Bone marrow (tissue), 2 donors: ENCODE measurements at regions not wholly inside any gene's neighbourhood (a gene's known extent, or its start where the extent isn't known, plus 50 kb on each side); places are given as distances from the start of the nearest gene placed in this dataset.
"Not testable (repeated sequence)": the region's sequence is repeated elsewhere in the genome, so short reads cannot be mapped to it uniquely, and the experiment has no call there.

Experiments
- DNase-seq, 2 donors: peaks; one replicate each; lab custom pipeline; 2025; lab: John Stamatoyannopoulos, UW

DNA sequence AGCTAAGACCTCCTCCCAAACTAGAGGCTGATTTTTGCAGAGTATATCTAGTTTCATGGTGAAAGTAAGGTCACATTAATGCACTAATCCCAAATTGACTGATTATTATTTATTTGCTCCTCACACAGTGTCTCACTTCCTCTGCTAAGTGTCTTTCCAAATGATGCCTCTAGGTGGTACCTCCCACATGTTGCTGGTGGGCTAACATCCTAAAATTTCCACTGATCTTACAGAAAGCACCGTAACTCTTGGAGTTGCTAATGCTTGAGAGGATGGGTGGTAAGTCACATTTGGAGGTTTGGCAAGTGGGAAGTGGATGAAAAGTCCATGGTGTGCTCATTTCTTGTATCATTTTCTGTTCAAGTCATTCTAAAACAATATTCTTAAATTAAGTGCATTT lies 428.7 kb upstream of the GYPC start:
- no peak for DNase-seq

GRCh38 chr2:126228531-126228930 lies 427.4 kb upstream of the GYPC start:
- DNase-seq, result no peak

DNA sequence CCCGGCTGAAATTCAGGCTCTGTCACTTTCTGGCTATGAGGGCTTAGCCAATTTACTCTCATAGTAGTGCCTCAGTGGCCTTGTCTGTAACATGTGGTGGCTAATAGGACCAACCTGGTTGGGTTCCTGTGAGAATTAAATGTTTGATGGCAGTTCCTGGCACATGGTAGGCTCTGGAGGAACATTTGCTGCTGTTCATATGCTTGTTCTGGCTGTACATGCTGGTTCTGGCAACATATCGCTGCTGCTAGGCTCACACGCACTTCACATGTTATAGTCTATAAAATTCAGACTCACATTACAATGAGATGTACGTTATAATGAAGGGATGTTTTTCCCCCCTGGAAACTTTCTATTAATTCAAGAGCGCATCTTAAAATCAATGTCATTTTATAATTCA lies 417.7 kb upstream of the GYPC start:
- DNase-seq, result no peak

DNA sequence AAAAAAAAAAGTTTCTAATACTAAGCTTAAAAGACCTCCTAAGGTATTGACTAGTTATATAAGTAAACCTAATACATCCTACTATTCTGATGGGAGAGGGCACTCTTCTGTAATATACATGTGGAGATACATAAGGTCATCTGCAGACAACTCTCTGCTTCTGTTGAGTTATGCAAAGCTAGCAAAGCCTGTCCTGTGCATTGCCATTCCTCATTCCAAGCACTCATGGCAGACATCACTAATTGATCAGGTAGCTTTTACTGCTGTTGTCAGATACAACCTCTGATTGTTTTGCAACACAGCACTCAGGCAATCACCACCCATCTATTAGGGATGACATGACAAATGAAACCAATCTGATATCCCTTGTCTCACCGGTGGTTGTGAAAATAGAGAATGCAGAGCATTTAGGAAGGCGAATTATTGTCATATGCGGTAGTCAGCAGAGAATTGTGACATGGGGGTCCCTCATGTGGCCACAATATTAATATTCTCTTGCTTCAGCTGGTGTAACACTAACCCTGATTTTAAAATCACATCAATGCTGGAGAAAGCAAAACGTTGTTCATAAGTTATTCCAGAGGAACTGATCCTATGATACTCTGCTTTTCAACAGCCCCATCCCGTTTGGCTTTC lies 416.5 kb upstream of the GYPC start:
- DNase-seq, result no peak

GRCh38 chr2:126241001-126241400 lies 415.0 kb upstream of the GYPC start:
- DNase-seq, result no peak

GRCh38 chr2:126241411-126241810 lies 414.5 kb upstream of the GYPC start:
- DNase-seq, result no peak

DNA sequence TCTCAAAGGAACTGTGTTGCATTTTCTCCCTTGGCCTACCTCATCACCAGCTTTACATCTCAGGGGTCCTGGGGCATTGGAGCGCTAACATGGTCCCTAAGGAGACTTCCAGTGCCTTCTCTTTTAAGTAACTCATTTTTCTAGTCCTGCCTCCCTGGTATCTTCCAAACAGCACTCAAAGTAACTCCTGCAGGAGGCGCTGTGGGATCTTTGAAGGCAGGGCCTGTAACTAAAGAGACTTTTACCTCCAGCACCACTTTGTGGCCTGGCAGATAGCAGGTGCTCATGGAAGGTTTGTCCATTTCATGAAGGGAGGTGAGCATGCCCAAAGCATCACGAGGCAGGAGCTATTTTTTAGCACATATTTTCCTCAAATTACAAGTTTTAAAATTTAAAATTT lies 411.0 kb upstream of the GYPC start:
- DNase-seq, result no peak

DNA sequence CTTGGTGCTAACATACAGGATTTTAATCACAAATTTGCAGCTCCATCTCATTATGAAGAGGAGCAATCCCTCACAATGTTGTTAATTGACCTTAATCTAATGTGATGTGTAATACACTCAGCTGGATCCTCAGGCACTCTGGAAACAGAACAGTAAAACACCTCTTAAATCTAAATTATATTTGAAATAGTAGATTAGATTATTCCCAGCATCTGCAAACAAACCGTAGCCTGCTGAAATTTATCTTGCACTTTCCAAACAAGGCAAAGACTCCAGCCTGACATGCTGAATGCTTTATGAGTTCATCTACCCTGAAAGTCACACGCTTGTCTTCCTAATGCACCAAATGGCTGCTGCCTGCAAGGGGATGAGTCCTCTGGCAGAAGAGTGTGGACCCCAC lies 402.3 kb upstream of the GYPC start:
- no peak for DNase-seq

GRCh38 chr2:126264625-126265024 lies 391.3 kb upstream of the GYPC start:
- no peak for DNase-seq

DNA sequence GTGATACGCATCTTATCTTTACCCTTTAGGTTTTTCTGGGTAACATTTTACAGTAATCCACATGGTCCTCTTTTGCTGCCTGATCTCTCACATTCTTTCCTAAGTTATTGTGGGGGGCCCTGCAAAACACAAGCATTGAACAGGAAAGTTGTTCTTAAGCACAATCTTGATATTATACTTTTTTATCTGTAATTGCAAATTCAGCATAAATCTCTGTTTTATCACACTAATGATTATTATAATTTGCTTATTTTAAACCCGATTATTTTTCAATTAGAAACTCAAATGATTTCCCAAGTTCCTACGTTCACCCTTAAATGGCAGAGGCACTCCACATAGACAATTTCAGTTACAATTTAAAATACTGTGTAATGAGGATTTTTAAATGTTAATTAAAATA lies 386.0 kb upstream of the GYPC start:
- no peak for DNase-seq

DNA sequence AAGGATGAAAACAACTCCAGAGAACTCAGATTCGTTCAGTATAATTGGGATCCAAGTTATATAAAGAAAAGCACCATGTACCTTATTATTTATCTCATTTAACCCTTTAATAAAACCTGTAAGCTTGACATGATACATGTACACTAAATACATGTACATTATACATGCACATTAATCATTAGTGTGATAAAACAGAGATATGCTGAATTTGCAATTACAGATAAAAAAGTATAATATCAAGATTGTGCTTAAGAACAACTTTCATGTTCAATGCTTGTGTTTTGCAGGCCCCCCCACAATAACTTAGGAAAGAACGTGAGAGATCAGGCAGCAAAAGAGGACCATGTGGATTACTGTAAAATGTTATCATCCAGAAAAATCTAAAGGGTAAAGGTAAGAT lies 385.4 kb upstream of the GYPC start:
- no peak for DNase-seq

- DNase-seq, result no peak
These were observed 383.6 kb upstream of the GYPC start for GRCh38 chr2:126272401-126272800.

GRCh38 chr2:126275098-126275497 lies 380.9 kb upstream of the GYPC start:
- DNase-seq, result no peak

- DNase-seq, result not testable (repeated sequence)
These were observed 379.7 kb upstream of the GYPC start for GRCh38 chr2:126276268-126276667.

- DNase-seq, result no peak
These were observed 367.6 kb upstream of the GYPC start for GRCh38 chr2:126288362-126288761.

GRCh38 chr2:126293962-126294361 lies 362.0 kb upstream of the GYPC start:
- not testable (repeated sequence) for DNase-seq

- no peak for DNase-seq
These were observed 356.4 kb upstream of the GYPC start for GRCh38 chr2:126299469-126299976.

DNA sequence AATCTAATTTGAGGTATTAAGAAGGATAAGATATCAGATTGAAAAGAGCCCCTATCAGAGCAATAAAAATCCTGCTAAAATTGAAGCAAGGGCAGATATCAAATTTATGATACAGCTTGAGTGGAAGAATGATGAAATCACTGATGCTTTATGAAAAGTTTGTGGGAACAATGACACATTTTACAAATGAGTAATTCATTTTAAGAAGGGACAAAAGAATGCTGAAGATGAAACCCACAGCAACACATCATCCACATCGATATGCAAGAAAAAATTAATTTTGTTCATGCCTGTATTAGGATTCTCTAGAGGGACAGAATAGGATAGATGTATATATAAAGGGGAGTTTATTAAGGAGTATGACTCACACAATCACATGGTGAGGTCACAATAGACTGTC lies 355.6 kb upstream of the GYPC start:
- DNase-seq, result no peak

- DNase-seq, result no peak
These were observed 353.9 kb upstream of the GYPC start for GRCh38 chr2:126302043-126302442.

- DNase-seq, result no peak
These were observed 352.8 kb upstream of the GYPC start for GRCh38 chr2:126303113-126303512.

GRCh38 chr2:126304154-126304553 lies 351.8 kb upstream of the GYPC start:
- DNase-seq, result no peak

DNA sequence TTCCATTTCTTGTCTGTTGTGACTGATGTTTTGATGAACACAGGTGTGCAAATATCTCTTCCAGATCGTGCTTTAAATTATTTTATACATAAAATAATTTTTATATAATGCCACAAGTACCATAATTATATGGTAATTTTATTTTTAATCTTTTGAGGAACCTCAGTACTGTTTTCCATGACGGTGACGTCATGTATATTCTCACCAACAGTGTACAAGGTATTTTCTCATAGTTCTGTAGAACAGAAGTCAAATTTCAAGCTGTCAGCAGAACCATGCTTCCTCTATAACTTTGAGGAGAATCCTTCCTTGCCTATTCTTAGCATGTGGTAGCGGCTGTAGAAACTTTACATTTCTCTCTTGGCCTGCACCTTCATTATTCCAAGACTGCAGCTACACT lies 349.4 kb upstream of the GYPC start:
- DNase-seq, result no peak

DNA sequence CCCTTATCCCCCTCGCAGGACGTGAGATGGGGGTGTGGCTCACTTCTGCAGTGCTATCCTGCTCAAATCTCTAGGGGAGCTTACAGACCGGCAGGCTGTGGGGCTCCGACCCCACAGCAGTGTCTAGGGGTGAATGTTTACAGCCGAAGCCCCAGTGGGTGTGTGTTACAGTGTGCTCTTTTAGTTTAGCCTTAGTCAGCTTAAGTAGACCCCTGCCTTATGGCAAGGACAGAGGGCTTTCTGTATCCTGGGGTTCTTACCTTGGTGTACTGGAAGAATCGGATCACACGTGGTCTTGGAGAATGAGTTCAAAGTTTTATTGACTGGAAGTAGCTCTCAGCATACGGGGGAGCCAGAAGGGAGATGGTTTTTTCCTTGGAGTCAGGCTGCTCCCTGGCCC lies 348.2 kb upstream of the GYPC start:
- DNase-seq, result no peak

DNA sequence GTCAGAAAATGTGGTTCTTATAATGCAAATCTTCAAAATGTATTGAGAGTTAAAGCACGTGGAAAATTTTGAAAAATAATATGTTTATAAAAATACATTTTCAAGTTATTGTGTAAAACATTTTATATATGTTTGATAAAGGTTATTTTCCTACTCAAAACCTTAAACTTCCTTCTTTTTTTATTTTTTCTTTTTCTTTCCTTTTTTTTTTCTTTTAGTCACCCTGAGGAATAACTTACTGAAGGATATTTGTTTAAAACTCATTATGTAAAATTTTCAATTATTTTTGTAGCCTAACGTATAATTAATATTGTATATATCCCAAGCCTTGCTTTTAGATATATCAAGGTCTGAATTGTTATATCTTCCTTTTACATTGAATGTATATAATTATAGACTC lies 346.8 kb upstream of the GYPC start:
- DNase-seq, result no peak

- DNase-seq, result no peak
These were observed 343.4 kb upstream of the GYPC start for GRCh38 chr2:126312579-126312978.
